ENCODE measurements at regions not wholly inside any gene's neighbourhood (a gene's known extent, or its start where the extent isn't known, plus 50 kb on each side); places are given as distances from the start of the nearest gene placed in this dataset.

GRCh38 chr1:214123061-214123784 lies 135.4 kb downstream of the PROX1 start:
- ATAC-seq, result peak; percentile 87
- H3K4me3 ChIP-seq, result no peak overlapping the region
- 2 to 6% methylated on average over 7 of the region's 7 CpGs for WGBS, 2 donors
- peaks cover 19% of the 10 kb centered on the region for H3K4me1 ChIP-seq
- intact Hi-C loops (cut with DNase I), result loop anchor here (10.0 kb wide), 2 partner anchors 748 to 868 kb away; no protein-coding TSS in a partner anchor
- H3K9me3 ChIP-seq, result no peaks in the 10 kb centered on the region
- peak overlapping the region in 3 of 4 donors; percentile 55 to 80 (median 78) for H3K27ac ChIP-seq
- peak; percentile 71 to 88 (median 80) for DNase-seq
- H3K36me3 ChIP-seq (replicated peaks in 1 of 2; ENCODE audit: insufficient read depth in 1 of 2, low read depth in 2 of 2), result no peaks in the 10 kb centered on the region
- H3K27me3 ChIP-seq, result no peaks in the 10 kb centered on the region
- TF ChIP-seq CTCF (IDR thresholded peaks at IDR 0.05) (peak; percentile 36 to 88 (median 86)), POLR2A (IDR thresholded peaks at IDR 0.05) (no peak)

- DNase-seq (no peak), ATAC-seq (no peak)
- H3K27ac ChIP-seq, result peak overlapping the region in 3 of 4 donors; percentile 55 to 80 (median 78)
- H3K36me3 ChIP-seq (replicated peaks in 1 of 2; ENCODE audit: insufficient read depth in 1 of 2, low read depth in 2 of 2), result no peaks in the 10 kb centered on the region
- H3K4me1 ChIP-seq, result peaks cover 19% of the 10 kb centered on the region
- H3K4me3 ChIP-seq, result no peak overlapping the region
- H3K9me3 ChIP-seq, result no peaks in the 10 kb centered on the region
- WGBS, 2 donors, result 61 to 65% methylated on average over 7 of the region's 7 CpGs
- intact Hi-C loops (cut with DNase I), result loop anchor here (10.0 kb wide), 2 partner anchors 750 to 870 kb away; no protein-coding TSS in a partner anchor
- TF ChIP-seq CTCF (IDR thresholded peaks at IDR 0.05) (no peak), POLR2A (IDR thresholded peaks at IDR 0.05) (no peak)
- H3K27me3 ChIP-seq, result no peaks in the 10 kb centered on the region
These were observed 136.6 kb downstream of the PROX1 start for GRCh38 chr1:214124281-214124805.

DNA sequence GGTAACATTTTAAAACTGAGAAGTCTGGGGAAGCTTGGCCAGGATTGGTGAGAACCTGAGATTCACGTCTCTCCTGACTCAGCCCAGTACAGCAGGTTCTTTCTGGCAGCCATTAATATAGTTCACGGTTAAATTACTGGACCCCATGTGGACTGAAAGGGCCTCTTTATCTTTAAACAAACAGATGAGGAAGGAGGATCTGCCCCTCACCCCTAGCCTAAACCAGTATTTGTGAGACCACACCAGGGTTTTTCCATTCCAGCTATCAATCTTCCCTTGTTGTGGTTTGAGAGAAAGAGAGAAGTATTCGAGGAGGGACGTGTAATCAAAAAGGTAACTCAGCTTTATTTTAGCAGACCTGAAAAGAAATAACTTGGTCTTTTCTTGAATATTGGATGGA lies 137.1 kb downstream of the PROX1 start:
- TF ChIP-seq CTCF (IDR thresholded peaks at IDR 0.05) (no peak), POLR2A (IDR thresholded peaks at IDR 0.05) (no peak)
- 29 to 35% methylated on average over 4 of the region's 4 CpGs for WGBS, 2 donors
- Histone ChIP-seq H3K4me1 (peaks cover 19% of the 10 kb centered on the region), H3K27me3 (no peaks in the 10 kb centered on the region), H3K36me3 (replicated peaks in 1 of 2; ENCODE audit: insufficient read depth in 1 of 2, low read depth in 2 of 2) (no peaks in the 10 kb centered on the region), H3K27ac (peak overlapping the region in 3 of 4 donors; percentile 52 to 80 (median 55)), H3K4me3 (no peak overlapping the region), H3K9me3 (no peaks in the 10 kb centered on the region)
- peak in 2 of 4 donors; percentile 26 to 44 for DNase-seq
- ATAC-seq, result peak; percentile 77
- intact Hi-C loops (cut with DNase I), result loop anchor here (5.0 to 10.0 kb wide), 3 partner anchors 563 to 870 kb away; no protein-coding TSS in a partner anchor

DNA sequence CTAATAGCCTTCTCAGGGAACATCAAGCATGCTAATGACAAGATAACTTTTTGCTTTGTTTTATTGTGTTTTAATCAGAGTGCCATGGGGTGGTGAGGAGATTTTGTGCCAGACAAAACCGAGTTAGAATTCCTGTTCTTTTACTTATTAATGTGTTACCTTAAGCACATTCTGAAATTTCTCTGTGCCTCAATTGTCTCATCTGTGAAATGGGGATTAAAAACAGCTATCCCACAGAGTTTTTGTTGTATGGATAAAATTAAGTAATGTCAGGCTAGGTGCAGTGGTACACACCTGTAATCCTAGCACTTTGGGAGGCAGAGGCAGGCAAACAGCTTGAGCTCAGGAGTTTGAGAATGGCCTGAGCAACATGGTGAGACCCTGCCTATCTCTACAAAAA lies 138.0 kb downstream of the PROX1 start:
- Histone ChIP-seq H3K36me3 (replicated peaks in 1 of 2; ENCODE audit: insufficient read depth in 1 of 2, low read depth in 2 of 2) (no peaks in the 10 kb centered on the region), H3K4me3 (no peak overlapping the region), H3K27ac (peak overlapping the region in 2 of 4 donors; percentile 55 to 80), H3K27me3 (no peaks in the 10 kb centered on the region), H3K4me1 (peaks cover 19% of the 10 kb centered on the region), H3K9me3 (no peaks in the 10 kb centered on the region)
- intact Hi-C loops (cut with DNase I), result loop anchor here (5.0 to 10.0 kb wide), 3 partner anchors 564 to 871 kb away; no protein-coding TSS in a partner anchor
- no peak for DNase-seq
- WGBS, 2 donors, result 32 to 46% methylated on average over 1 of the region's 1 CpG
- TF ChIP-seq CTCF (IDR thresholded peaks at IDR 0.05) (no peak), POLR2A (IDR thresholded peaks at IDR 0.05) (no peak)
- no peak for ATAC-seq

Measured in body of pancreas (tissue), 4 donors.